GM18873 (cell line): ENCODE measurements at regions not wholly inside any gene's neighbourhood (a gene's known extent, or its start where the extent isn't known, plus 50 kb on each side); places are given as distances from the start of the nearest gene placed in this dataset.

Source experiments
- ATAC-seq: cut with Tn5 transposase; IDR thresholded peaks from one replicate; pipeline ENCODE4 v1.9.1; 2021; ENCODE audit warnings: mild to moderate bottlenecking, moderate library complexity, moderate number of reproducible peaks; ENCODE audit not compliant: unreplicated experiment, low FRiP score

GRCh38 chr1:209038316-209038715 is 545.2 kb upstream of the CAMK1G start:
- no peak for ATAC-seq

GRCh38 chr1:209038735-209039134 is 544.8 kb upstream of the CAMK1G start:
- no peak for ATAC-seq

- ATAC-seq: no peak
Observed at GRCh38 chr1:209040351-209040750, 543.2 kb upstream of the CAMK1G start.

- no peak for ATAC-seq
Observed at GRCh38 chr1:209041927-209042326, 541.6 kb upstream of the CAMK1G start.

- ATAC-seq: no peak
Observed at GRCh38 chr1:209042413-209042812, 541.1 kb upstream of the CAMK1G start.

- no peak for ATAC-seq
Observed at GRCh38 chr1:209045331-209046057, 538.0 kb upstream of the CAMK1G start.

- no peak for ATAC-seq
Observed at GRCh38 chr1:209046058-209046417, 537.5 kb upstream of the CAMK1G start.

GRCh38 chr1:209046935-209047334 is 536.6 kb upstream of the CAMK1G start:
- no peak for ATAC-seq

- no peak for ATAC-seq
Observed at GRCh38 chr1:209048941-209049669, 534.4 kb upstream of the CAMK1G start.

- no peak for ATAC-seq
Observed at GRCh38 chr1:209051570-209051969, 531.9 kb upstream of the CAMK1G start.

GRCh38 chr1:209053587-209053986 is 529.9 kb upstream of the CAMK1G start:
- no peak for ATAC-seq

- ATAC-seq: no peak
Observed at GRCh38 chr1:209057083-209057482, 526.4 kb upstream of the CAMK1G start.

GRCh38 chr1:209057901-209058300 is 525.6 kb upstream of the CAMK1G start:
- no peak for ATAC-seq

GRCh38 chr1:209059376-209059775 is 524.1 kb upstream of the CAMK1G start:
- ATAC-seq: no peak

GRCh38 chr1:209059981-209060380 is 523.5 kb upstream of the CAMK1G start:
- ATAC-seq: no peak

- no peak for ATAC-seq
Observed at GRCh38 chr1:209062081-209062620, 521.4 kb upstream of the CAMK1G start.

GRCh38 chr1:209062863-209063262 is 520.7 kb upstream of the CAMK1G start:
- no peak for ATAC-seq

- ATAC-seq: no peak
Observed at GRCh38 chr1:209063767-209064659, 519.5 kb upstream of the CAMK1G start.

- ATAC-seq: no peak
Observed at GRCh38 chr1:209064850-209065706, 518.4 kb upstream of the CAMK1G start.

- ATAC-seq: no peak
Observed at GRCh38 chr1:209072481-209072880, 511.0 kb upstream of the CAMK1G start.
